SK-N-MC (cell line): ENCODE measurements at regions not wholly inside any gene's neighbourhood (a gene's known extent, or its start where the extent isn't known, plus 50 kb on each side); places are given as distances from the start of the nearest gene placed in this dataset.
"Not testable (repeated sequence)": the region's sequence is repeated elsewhere in the genome, so short reads cannot be mapped to it uniquely, and the experiment has no call there.

Experiments used
- EZH2 ChIP-seq: fragments of 200-600 bp; sonication (generic); IDR thresholded peaks from one replicate; pipeline ENCODE4 v1.6.1; 2017; ENCODE audit warnings: antibody characterized with exemption
- FOXP2 ChIP-seq: optimal IDR thresholded peaks from 2 replicates; pipeline ENCODE3; 2011; ENCODE audit warnings: mild to moderate bottlenecking, moderate library complexity; ENCODE audit not compliant: insufficient read depth; ENCODE audit errors: extremely low read length, control extremely low read depth
- POLR2AphosphoS5 ChIP-seq: IDR thresholded peaks from 2 replicates; pipeline ENCODE4 v1.6.1; 2012; ENCODE audit warnings: mild to moderate bottlenecking, low read depth, low read length, borderline replicate concordance

DNA sequence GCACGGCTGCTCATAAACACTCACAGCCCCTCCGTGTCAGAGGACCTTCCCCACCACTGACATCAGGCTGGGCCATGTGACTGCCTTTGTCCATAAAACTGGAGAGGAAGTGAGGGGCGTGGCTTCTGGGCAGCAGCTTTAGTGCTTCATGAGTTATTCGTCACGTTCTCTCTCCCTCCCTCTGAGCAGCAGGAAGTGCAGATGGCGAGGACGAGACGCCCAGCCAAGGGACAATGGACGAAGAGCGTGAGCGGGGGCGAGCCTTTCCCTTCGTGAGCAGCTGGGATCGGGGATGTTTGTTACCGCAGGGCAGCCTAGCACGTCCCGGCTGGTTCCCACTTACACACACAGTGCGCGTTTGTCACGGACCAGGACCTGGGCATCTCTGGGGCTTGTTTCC, 248.2 kb downstream of the ADGRD1 start:
- not testable (repeated sequence) for TF ChIP-seq EZH2, POLR2AphosphoS5, FOXP2
